Uterus (tissue), 2 donors: ENCODE measurements at regions not wholly inside any gene's neighbourhood (a gene's known extent, or its start where the extent isn't known, plus 50 kb on each side); places are given as distances from the start of the nearest gene placed in this dataset.

ENCODE experiments used
- CTCF ChIP-seq, 4 experiments: fragments of 200-600 bp in 2 of 4; fragments of 450-650 bp in 2 of 4; sonication (generic) in 2 of 4; IDR thresholded peaks; one replicate each; pipeline ENCODE4 v1.5.1; 2016 to 2019; ENCODE audit warnings: antibody characterized with exemption in 4 of 4, mild to moderate bottlenecking in 2 of 4, moderate library complexity in 1 of 4
- POLR2A ChIP-seq, 2 donors: fragments of 450-650 bp; IDR thresholded peaks; one replicate each; pipeline ENCODE4 v1.6.1; 2016; ENCODE audit warnings: antibody characterized with exemption in 2 of 2, mild to moderate bottlenecking in 1 of 2, moderate library complexity in 1 of 2

- TF ChIP-seq POLR2A (IDR thresholded peaks at IDR 0.05) (no peak), CTCF (IDR thresholded peaks at IDR 0.05) (no peak)
Measured at GRCh38 chr1:81731989-81732388, 68.7 kb upstream of the ADGRL2 start.
